ENCODE measurements at regions not wholly inside any gene's neighbourhood (a gene's known extent, or its start where the extent isn't known, plus 50 kb on each side); places are given as distances from the start of the nearest gene placed in this dataset.

- no peak for DNase-seq
Observed at GRCh38 chr10:91149550-91149949, 70.9 kb upstream of the PCGF5 start.

- no peak for DNase-seq
Observed at GRCh38 chr10:91150631-91151030, 69.8 kb upstream of the PCGF5 start.

DNA sequence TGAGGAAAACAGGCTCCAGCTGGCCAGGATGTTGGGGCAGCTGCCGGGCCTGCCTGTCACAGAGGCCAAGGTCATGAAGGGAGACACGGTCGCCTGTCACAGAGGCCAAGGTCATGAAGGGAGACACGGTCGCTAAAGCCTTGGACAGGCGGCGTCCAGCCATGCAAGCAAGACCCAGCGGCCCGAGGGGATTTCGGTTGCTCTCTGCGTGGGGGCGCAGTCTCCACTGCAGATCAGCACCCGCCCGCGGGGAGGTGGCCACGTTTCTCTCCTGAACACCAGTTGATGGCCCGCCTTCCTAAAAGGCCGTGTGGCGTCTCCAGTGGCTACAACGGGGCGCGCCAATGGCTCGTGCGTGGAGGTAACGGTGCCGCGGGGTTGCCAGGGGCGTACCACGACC, 67.0 kb upstream of the PCGF5 start:
- no peak for DNase-seq

DNA sequence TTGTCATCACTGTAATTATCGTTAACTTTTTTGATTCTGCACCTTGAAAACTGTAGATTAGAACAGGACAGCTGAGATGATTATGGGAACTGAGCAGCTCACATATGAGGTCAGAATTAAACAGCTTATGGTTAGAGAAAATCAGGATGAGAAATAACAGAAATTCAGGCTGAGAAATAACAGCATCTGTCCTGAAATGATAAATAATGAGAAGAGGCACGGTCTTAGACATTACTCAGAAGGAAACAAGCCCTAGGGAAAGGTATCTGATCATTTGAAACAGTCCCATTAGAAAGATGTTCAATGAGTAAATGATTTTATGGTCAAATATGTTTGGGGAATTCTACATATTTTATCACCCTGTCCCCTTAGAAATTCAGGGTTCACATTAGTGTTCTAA, 65.6 kb upstream of the PCGF5 start:
- DNase-seq, result no peak

DNA sequence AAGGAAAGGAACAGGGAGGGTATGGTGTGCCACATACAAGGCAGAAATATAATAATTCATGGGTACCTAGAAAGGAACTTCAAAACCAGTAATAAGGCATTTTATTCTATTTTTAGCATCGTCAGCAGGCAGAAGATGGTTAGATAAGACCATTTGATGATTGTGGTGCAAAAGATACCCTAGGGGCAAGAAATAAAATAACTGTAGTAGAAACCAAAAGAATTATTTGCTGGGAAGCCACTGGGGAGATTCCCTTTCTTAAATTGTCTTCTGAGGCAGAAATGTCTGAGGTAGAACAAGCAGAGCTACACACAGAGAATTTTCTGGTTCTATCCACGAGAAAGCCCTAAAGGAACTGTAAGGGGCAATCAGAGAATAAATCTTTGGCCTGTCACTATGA, 64.3 kb upstream of the PCGF5 start:
- no peak for DNase-seq

DNA sequence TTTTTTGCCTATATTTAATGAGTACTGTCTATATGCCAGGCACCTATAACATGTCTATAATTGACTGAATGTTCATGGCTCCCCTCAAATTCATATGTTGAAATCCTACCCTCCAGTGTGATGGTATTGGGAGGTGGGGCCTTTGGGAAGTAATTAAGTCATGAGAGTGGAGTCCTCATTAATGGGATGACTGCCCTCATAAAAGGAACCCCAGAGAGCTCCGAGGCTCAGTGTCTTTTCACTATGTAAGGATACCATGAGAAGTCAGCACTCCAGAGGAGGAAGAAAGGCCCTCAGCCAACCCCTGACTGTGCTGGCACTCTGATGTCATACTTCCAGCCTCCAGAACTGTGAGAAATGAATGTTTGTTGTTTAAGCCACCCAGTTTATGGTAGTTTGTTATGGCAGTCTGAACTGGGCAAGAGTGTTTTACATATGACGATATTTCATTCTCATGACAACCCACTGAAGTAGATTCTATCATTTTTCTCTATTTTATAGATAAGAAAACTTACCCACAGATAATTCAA, 61.1 kb upstream of the PCGF5 start:
- no peak for DNase-seq

DNA sequence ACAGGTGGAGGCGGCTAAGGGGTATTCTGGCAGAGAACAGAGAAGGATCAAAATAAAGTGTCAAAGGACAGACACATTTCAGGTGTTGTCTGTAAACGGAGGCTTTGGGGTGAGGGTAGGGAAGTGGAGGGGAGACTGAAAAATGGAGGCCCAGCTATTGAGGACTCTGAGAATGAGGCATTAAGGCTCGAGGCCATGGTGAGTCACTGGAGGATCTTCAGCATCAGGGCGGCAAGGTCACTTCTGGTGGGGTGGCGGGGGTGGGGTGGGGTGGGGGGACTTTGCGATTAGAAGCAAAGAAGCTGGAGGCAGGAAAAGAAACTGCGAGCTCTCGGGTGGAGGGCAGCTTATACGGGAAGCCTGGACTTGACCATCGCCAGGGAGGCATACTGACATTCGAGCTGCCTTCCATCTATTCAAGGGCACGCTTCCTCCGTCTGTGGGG, 58.4 kb upstream of the PCGF5 start:
- no peak for DNase-seq

- no peak for DNase-seq
Observed at GRCh38 chr10:91162495-91163268, 57.8 kb upstream of the PCGF5 start.

DNA sequence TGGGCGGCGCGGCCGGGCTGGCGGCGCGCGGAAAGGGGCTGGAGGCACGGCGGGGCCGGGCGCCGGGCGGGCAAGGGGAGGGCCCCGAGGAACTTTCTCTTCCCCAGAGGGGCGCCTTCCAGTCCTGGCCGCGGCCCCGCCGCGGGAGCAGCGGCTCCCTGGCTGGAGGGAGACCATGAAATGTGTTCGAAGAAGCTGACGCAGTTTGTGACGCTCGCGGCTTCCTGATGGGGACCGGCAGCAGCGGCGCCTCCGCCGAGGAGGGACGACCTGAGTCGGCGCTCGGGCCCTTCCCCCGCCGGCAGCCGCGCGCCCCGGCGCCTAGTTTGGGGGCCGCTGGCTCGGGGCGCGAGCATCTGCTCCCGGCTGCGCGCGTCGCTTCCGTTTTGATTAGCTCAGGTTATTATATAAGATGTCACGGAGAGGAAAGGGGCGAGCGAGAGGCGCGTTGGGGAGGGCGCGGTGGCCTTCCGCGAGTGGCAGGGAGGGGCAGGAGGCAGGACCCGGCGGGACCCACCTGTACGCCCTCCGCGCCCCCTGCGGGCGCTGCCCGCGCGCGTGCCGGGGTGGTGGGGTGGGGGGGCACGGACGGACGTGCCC, 57.1 kb upstream of the PCGF5 start:
- no peak for DNase-seq

DNA sequence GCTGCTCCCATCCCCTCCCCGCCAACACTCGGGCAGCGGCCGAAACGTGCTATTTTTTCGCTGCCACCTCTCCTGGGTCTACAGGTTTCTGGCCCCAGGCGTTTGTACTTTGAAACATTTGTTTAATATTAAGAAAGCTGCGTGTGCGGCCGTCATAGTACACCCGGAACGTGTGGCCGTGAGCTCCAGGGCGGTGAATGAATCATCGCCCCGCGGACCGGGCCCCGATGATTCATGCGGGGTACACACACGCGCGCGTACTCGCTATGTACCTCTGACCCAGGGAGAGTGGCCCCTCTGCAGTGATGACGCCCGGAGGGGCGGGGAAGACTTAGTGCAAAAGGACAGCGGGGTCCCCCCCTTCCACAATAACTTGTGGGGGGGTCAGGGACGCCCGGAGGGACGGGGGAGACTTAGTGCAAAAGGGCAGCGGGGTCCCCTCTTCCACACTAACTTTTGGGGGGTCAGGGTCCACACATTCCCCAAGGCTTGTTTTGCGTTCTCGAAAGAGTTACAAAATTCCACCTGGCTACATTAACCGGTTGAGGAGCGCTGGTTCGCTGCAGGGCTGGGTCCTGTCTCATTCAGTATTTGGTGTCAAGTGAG, 56.5 kb upstream of the PCGF5 start:
- DNase-seq, result peak; percentile 3

GRCh38 chr10:91164520-91165065, 55.9 kb upstream of the PCGF5 start:
- no peak for DNase-seq

- no peak for DNase-seq
Observed at GRCh38 chr10:91167406-91167805, 53.1 kb upstream of the PCGF5 start.

- DNase-seq, result no peak
Observed at GRCh38 chr10:91170418-91170817, 50.0 kb upstream of the PCGF5 start.

Data from NCI-H1436 treated with DMSO at 0.1 percent for 48 hours (cell line).